ENCODE measurements at regions not wholly inside any gene's neighbourhood (a gene's known extent, or its start where the extent isn't known, plus 50 kb on each side); places are given as distances from the start of the nearest gene placed in this dataset.

- ChIA-PET CTCF (ENCODE audit: unreplicated experiment) (no interaction called here), POLR2A (interaction anchor here (0.5 kb wide), 1 partner anchor 8 kb away, joined by 3 read pairs; no protein-coding TSS in a partner anchor)
- intact Hi-C loops (cut with micrococcal nuclease; ENCODE audit: unreplicated experiment), result no loop called here
- Histone ChIP-seq H3K9me2 (ENCODE audit: insufficient read depth, low read length) (no peaks in the 10 kb centered on the region), H4K20me1 (ENCODE audit: insufficient read depth, low read length) (no peaks in the 10 kb centered on the region), H3K79me2 (ENCODE audit: insufficient read depth, low read depth, low read length) (no peaks in the 10 kb centered on the region), H3K9me3 (ENCODE audit: low read length) (no peaks in the 10 kb centered on the region), H3K36me3 (ENCODE audit: insufficient read depth, low read length) (no peaks in the 10 kb centered on the region), H2AFZ (ENCODE audit: low read length) (no peak overlapping the region), H3K4me2 (ENCODE audit: low read length) (no peak overlapping the region), H3K27ac (ENCODE audit: low read depth, low read length, poor library complexity, severe bottlenecking) (no peak overlapping the region), H3K4me1 (ENCODE audit: insufficient read depth, low read length, poor library complexity, severe bottlenecking) (no peaks in the 10 kb centered on the region), H3K4me3 (ENCODE audit: low read depth, low read length, poor library complexity, severe bottlenecking) (no peak overlapping the region)
- no peak for DNase-seq (ENCODE audit: low spot score)
- BruUV-seq (replicated peaks), result no TSS peak
- no peak for TF ChIP-seq CTCF (conservative IDR thresholded peaks at IDR 0.05; ENCODE audit: low read length)
- no peak for TF ChIP-seq EZH2phosphoT487 (IDR thresholded peaks at IDR 0.05; ENCODE audit: borderline replicate concordance, low read depth, low read length)
Measured at GRCh38 chr4:164531336-164531735, 222.6 kb upstream of the SMIM31 start.

- ChIA-PET POLR2A (interaction anchor here (0.5 kb wide), 2 partner anchors 23 to 235 kb away, joined by 3 to 4 read pairs; no protein-coding TSS in a partner anchor), CTCF (ENCODE audit: unreplicated experiment) (no interaction called here)
- Histone ChIP-seq H3K4me1 (ENCODE audit: insufficient read depth, low read length, poor library complexity, severe bottlenecking) (no peaks in the 10 kb centered on the region), H2AFZ (ENCODE audit: low read length) (no peak overlapping the region), H3K36me3 (ENCODE audit: insufficient read depth, low read length) (no peaks in the 10 kb centered on the region), H3K27ac (ENCODE audit: low read depth, low read length, poor library complexity, severe bottlenecking) (no peak overlapping the region), H3K9me3 (ENCODE audit: low read length) (no peaks in the 10 kb centered on the region), H3K4me3 (ENCODE audit: low read depth, low read length, poor library complexity, severe bottlenecking) (no peak overlapping the region), H3K4me2 (ENCODE audit: low read length) (no peak overlapping the region), H4K20me1 (ENCODE audit: insufficient read depth, low read length) (no peaks in the 10 kb centered on the region), H3K79me2 (ENCODE audit: insufficient read depth, low read depth, low read length) (no peaks in the 10 kb centered on the region), H3K9me2 (ENCODE audit: insufficient read depth, low read length) (no peaks in the 10 kb centered on the region)
- DNase-seq (ENCODE audit: low spot score), result no peak
- intact Hi-C loops (cut with micrococcal nuclease; ENCODE audit: unreplicated experiment), result no loop called here
- BruUV-seq (replicated peaks), result no TSS peak
- TF ChIP-seq EZH2phosphoT487 (IDR thresholded peaks at IDR 0.05; ENCODE audit: borderline replicate concordance, low read depth, low read length), result no peak
- no peak for TF ChIP-seq CTCF (conservative IDR thresholded peaks at IDR 0.05; ENCODE audit: low read length)
Measured at GRCh38 chr4:164536814-164537213, 217.1 kb upstream of the SMIM31 start.

GRCh38 chr4:164538097-164538496 is 215.8 kb upstream of the SMIM31 start:
- no peaks in the 10 kb centered on the region for H3K9me2 ChIP-seq (ENCODE audit: insufficient read depth, low read length)
- no peaks in the 10 kb centered on the region for H3K4me1 ChIP-seq (ENCODE audit: insufficient read depth, low read length, poor library complexity, severe bottlenecking)
- no TSS peak for BruUV-seq (replicated peaks)
- H4K20me1 ChIP-seq (ENCODE audit: insufficient read depth, low read length), result no peaks in the 10 kb centered on the region
- intact Hi-C loops (cut with micrococcal nuclease; ENCODE audit: unreplicated experiment), result no loop called here
- no peak overlapping the region for H2AFZ ChIP-seq (ENCODE audit: low read length)
- no peak overlapping the region for H3K4me2 ChIP-seq (ENCODE audit: low read length)
- no peak for DNase-seq (ENCODE audit: low spot score)
- TF ChIP-seq EZH2phosphoT487 (IDR thresholded peaks at IDR 0.05; ENCODE audit: borderline replicate concordance, low read depth, low read length), result no peak
- no peak for TF ChIP-seq CTCF (conservative IDR thresholded peaks at IDR 0.05; ENCODE audit: low read length)
- no peak overlapping the region for H3K27ac ChIP-seq (ENCODE audit: low read depth, low read length, poor library complexity, severe bottlenecking)
- CTCF ChIA-PET (ENCODE audit: unreplicated experiment), result no interaction called here
- no peak overlapping the region for H3K4me3 ChIP-seq (ENCODE audit: low read depth, low read length, poor library complexity, severe bottlenecking)
- H3K79me2 ChIP-seq (ENCODE audit: insufficient read depth, low read depth, low read length), result no peaks in the 10 kb centered on the region
- H3K36me3 ChIP-seq (ENCODE audit: insufficient read depth, low read length), result no peaks in the 10 kb centered on the region
- POLR2A ChIA-PET, result no interaction called here
- no peaks in the 10 kb centered on the region for H3K9me3 ChIP-seq (ENCODE audit: low read length)

Data from OCI-LY7 (cell line).